Fibroblast of the aortic adventitia (primary cell): ENCODE measurements at regions not wholly inside any gene's neighbourhood (a gene's known extent, or its start where the extent isn't known, plus 50 kb on each side); places are given as distances from the start of the nearest gene placed in this dataset.

Source experiments
- DNase-seq: peaks from one replicate; pipeline ENCODE4 v3.0.0-alpha.2; 2010; ENCODE audit warnings: low read depth
- H3K4me3 ChIP-seq: 2 replicates; pipeline ENCODE4 v1.5.1; 2011; ENCODE audit warnings: low read depth, mild to moderate bottlenecking, control low read depth, low read length, moderate library complexity
- CTCF ChIP-seq: IDR thresholded peaks from 2 replicates; pipeline ENCODE4 v1.5.1; 2011; ENCODE audit warnings: mild to moderate bottlenecking, low read length, control low read depth, inconsistent platforms; ENCODE audit not compliant: insufficient read depth

- TF ChIP-seq CTCF, result no peak
- no peak overlapping the region for H3K4me3 ChIP-seq
- DNase-seq, result no peak
These were observed 365.4 kb downstream of the EMP1 start for GRCh38 chr12:13561923-13562322.

- H3K4me3 ChIP-seq, result no peak overlapping the region
- no peak for DNase-seq
- no peak for TF ChIP-seq CTCF
These were observed 362.9 kb downstream of the EMP1 start for GRCh38 chr12:13559318-13559978.

GRCh38 chr12:13552830-13553229 is 356.3 kb downstream of the EMP1 start:
- no peak for DNase-seq
- H3K4me3 ChIP-seq, result no peak overlapping the region
- TF ChIP-seq CTCF, result no peak

- no peak for TF ChIP-seq CTCF
- DNase-seq, result no peak
- no peak overlapping the region for H3K4me3 ChIP-seq
These were observed 350.8 kb downstream of the EMP1 start for GRCh38 chr12:13547283-13547682.

GRCh38 chr12:13546231-13546630 is 349.7 kb downstream of the EMP1 start:
- no peak for TF ChIP-seq CTCF
- no peak overlapping the region for H3K4me3 ChIP-seq
- no peak for DNase-seq

- no peak for TF ChIP-seq CTCF
- no peak for DNase-seq
- H3K4me3 ChIP-seq, result no peak overlapping the region
These were observed 342.5 kb downstream of the EMP1 start for GRCh38 chr12:13539051-13539450.

- no peak for TF ChIP-seq CTCF
- no peak overlapping the region for H3K4me3 ChIP-seq
- DNase-seq, result no peak
These were observed 341.6 kb downstream of the EMP1 start for GRCh38 chr12:13538136-13538535.
